ENCODE measurements at regions not wholly inside any gene's neighbourhood (a gene's known extent, or its start where the extent isn't known, plus 50 kb on each side); places are given as distances from the start of the nearest gene placed in this dataset.

DNA sequence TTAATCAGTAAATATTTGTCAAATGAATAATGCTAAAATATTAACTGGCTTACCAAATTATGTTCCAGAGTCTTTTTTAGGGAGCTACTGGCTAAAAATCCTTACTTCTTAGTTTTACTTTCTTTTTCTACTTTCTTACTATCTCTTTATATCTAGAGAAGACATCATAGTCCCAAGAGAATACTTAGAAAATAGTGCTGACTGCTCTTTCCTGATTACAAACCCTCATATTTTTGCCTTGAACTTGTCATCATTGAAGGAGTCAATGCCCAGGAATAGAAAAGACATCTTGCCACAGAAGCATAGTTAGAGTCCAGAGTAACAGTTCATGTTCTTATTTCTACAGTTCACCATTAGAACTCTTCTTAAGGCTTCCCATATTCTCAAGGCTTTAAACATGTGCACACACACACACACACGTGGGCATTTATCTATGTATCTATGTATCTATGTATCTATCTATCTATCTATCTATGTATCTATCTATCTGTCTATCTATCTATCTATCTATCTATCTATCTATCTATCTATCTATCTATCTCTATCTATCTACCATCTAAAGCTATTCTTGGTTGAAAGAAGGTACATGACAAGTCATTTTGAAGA lies 654.3 kb downstream of the ANXA1 start:
- TF ChIP-seq, protein P1, sequence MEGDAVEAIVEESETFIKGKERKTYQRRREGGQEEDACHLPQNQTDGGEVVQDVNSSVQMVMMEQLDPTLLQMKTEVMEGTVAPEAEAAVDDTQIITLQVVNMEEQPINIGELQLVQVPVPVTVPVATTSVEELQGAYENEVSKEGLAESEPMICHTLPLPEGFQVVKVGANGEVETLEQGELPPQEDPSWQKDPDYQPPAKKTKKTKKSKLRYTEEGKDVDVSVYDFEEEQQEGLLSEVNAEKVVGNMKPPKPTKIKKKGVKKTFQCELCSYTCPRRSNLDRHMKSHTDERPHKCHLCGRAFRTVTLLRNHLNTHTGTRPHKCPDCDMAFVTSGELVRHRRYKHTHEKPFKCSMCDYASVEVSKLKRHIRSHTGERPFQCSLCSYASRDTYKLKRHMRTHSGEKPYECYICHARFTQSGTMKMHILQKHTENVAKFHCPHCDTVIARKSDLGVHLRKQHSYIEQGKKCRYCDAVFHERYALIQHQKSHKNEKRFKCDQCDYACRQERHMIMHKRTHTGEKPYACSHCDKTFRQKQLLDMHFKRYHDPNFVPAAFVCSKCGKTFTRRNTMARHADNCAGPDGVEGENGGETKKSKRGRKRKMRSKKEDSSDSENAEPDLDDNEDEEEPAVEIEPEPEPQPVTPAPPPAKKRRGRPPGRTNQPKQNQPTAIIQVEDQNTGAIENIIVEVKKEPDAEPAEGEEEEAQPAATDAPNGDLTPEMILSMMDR (IDR thresholded peaks at IDR 0.05; ENCODE audit: low read depth, low read length, poor library complexity, severe bottlenecking): no peak
- no peak for TF ChIP-seq EZH2phosphoT487 (IDR thresholded peaks at IDR 0.05; ENCODE audit: borderline replicate concordance, low read length)

Measured in DOHH2 (cell line).